Right lobe of liver (tissue), 6 donors: ENCODE measurements at regions not wholly inside any gene's neighbourhood (a gene's known extent, or its start where the extent isn't known, plus 50 kb on each side); places are given as distances from the start of the nearest gene placed in this dataset.

Source experiments
- ATAC-seq, 4 donors: fragments of 200-7000 bp; cut with Tn5 transposase; one replicate each; pipeline ENCODE4 v1.9.1; 2020; ENCODE audit warnings: mild to moderate bottlenecking in 4 of 4, moderate library complexity in 4 of 4
- DNase-seq, 3 donors: peaks; one replicate each; pipeline ENCODE4 v3.0.0-alpha.2; 2020
- H3K27ac ChIP-seq, 3 donors: fragments of 200-600 bp; one replicate each; pipeline ENCODE4 v1.8.0; 2022
- H3K27me3 ChIP-seq, 2 donors: fragments of 200-600 bp; one replicate each; pipeline ENCODE4 v1.8.0; 2022
- H3K36me3 ChIP-seq, 4 donors: fragments of 200-600 bp; sonication (generic) in 1 of 4; one replicate each; pipeline versions ENCODE4 v1.5.1 to v1.8.0; 2017 to 2022; ENCODE audit warnings: control low read depth in 1 of 4
- H3K4me1 ChIP-seq, 4 donors: fragments of 200-600 bp; sonication (generic) in 1 of 4; one replicate each; pipeline versions ENCODE4 v1.5.1 to v1.8.0; 2017 to 2022; ENCODE audit warnings: control low read depth in 1 of 4
- H3K4me3 ChIP-seq, 3 donors: fragments of 200-600 bp; one replicate each; pipeline ENCODE4 v1.8.0; 2022
- H3K9me3 ChIP-seq, 4 donors: fragments of 200-600 bp; sonication (generic) in 1 of 4; one replicate each; pipeline versions ENCODE4 v1.5.1 to v1.8.0; 2017 to 2022; ENCODE audit warnings: control low read depth in 1 of 4
- POLR2A ChIP-seq: fragments of 450-650 bp; IDR thresholded peaks from one replicate; pipeline ENCODE4 v1.6.1; 2017; ENCODE audit warnings: antibody characterized with exemption, mild to moderate bottlenecking
- WGBS: methylation state at CpG from one replicate; pipeline ENCODE4 v1.1.6; 2018; ENCODE audit warnings: low coverage, low lambda C conversion rate; ENCODE audit not compliant: insufficient coverage; ENCODE audit errors: missing lambda C conversion rate; 5-methylcytosine and 5-hydroxymethylcytosine counted together
- intact Hi-C, 2 donors: fragments of 100-400 bp; cut with DNase I; formaldehyde crosslinking; loops; one replicate each; pipeline versions ENCODE4 v1.11.2 to v1.14.1; 2022
- TF ChIP-seq, protein P1 (sequence below), 4 donors: fragments of 200-600 bp in 3 of 4; fragments of 450-650 bp in 1 of 4; IDR thresholded peaks; one replicate each; pipeline versions ENCODE4 v1.5.1 to v1.8.0; 2016 to 2022; ENCODE audit warnings: antibody characterized with exemption in 4 of 4, mild to moderate bottlenecking in 2 of 4
- donor health status: DM: no; HTN: yes; CAD: no.
- donor health status: DM: no; HTN: no; CAD: no.
- donor health status: DM: no; HTN: no; CAD: no.
- donor health status: DM: no; HTN: yes; CAD: no.
- donor health status: DM: no; HTN: yes; CAD: no.

DNA sequence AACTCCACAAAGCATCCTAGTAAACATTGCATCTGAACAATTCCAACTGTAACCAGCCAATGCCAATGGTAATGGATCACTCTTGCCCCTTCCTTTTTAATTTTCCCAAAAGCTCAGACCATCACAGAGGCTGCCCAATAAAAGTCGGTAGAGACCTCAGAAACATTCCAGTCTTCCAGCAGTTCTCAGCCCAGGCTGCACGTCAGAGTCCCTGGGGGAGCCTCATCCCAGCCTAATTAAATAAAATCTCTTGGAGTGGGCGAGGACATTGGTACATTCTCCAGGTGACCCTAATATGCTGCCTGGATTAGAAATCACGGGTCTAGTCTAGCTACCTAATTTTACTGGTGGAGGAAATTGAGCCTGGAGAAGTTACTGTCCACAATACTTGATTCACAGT is 117.1 kb upstream of the MYOCD start:
- H3K9me3 ChIP-seq: no peaks in the 10 kb centered on the region
- H3K4me3 ChIP-seq: no peak overlapping the region
- no peak overlapping the region for H3K27ac ChIP-seq
- no peaks in the 10 kb centered on the region for H3K4me1 ChIP-seq
- no peaks in the 10 kb centered on the region for H3K36me3 ChIP-seq
- ATAC-seq (no peak), DNase-seq (no peak)
- intact Hi-C loops: no loop called here
- no peaks in the 10 kb centered on the region for H3K27me3 ChIP-seq
- TF ChIP-seq, protein P1, sequence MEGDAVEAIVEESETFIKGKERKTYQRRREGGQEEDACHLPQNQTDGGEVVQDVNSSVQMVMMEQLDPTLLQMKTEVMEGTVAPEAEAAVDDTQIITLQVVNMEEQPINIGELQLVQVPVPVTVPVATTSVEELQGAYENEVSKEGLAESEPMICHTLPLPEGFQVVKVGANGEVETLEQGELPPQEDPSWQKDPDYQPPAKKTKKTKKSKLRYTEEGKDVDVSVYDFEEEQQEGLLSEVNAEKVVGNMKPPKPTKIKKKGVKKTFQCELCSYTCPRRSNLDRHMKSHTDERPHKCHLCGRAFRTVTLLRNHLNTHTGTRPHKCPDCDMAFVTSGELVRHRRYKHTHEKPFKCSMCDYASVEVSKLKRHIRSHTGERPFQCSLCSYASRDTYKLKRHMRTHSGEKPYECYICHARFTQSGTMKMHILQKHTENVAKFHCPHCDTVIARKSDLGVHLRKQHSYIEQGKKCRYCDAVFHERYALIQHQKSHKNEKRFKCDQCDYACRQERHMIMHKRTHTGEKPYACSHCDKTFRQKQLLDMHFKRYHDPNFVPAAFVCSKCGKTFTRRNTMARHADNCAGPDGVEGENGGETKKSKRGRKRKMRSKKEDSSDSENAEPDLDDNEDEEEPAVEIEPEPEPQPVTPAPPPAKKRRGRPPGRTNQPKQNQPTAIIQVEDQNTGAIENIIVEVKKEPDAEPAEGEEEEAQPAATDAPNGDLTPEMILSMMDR (IDR thresholded peaks at IDR 0.05): no peak
- TF ChIP-seq POLR2A: no peak
- 77% methylated on average over 4 of the region's 4 CpGs for WGBS

DNA sequence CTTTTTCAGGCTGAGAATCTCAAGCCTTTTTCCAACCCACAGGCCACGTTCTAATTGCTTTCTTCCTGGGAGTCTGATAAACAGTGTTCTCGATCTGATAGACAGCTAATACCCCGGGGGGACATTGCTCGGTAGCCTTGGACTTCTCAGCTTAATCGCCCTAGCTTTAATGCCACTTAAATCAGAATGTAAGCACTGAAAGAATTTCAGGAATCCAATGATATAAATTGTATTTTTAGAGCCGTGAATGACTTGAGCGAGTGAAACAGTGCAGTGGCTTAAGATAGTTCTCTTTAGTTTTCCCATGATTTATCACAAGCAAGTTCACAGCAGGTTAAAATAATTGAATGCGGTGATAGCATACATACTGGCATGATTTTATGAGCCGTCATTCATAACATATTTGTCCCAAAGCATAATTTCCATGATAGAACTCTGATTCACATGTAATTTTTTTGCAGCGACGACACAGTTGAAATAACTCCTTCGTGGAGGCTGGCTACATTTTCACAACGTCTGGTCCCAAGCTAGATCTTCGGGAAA is 116.1 kb upstream of the MYOCD start:
- Histone ChIP-seq H3K27me3 (no peaks in the 10 kb centered on the region), H3K4me1 (no peaks in the 10 kb centered on the region), H3K36me3 (no peaks in the 10 kb centered on the region), H3K4me3 (no peak overlapping the region), H3K27ac (no peak overlapping the region), H3K9me3 (no peaks in the 10 kb centered on the region)
- WGBS: 37% methylated on average over 14 of the region's 14 CpGs
- intact Hi-C loops: no loop called here
- ATAC-seq (no peak), DNase-seq (no peak)
- TF ChIP-seq, protein P1 (IDR thresholded peaks at IDR 0.05): no peak
- no peak for TF ChIP-seq POLR2A

DNA sequence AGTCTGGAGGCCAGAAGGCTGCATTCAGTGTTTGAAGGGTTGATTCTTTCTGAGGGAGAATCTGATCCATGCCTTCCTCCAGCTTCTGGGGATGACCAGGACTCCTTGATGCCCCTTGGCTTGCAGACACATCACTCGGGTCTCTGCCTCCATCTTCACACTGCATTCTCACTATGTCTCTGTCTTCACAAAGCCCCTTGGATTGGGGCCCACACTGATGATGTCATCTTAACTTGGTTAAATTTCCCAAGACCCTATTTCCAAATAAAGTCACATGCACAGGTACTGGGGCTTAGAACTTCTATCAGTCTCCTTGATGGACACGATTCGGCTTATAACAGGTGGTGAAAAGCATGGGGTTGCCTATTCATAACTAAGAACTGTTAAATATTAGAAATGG is 112.1 kb upstream of the MYOCD start:
- Histone ChIP-seq H3K4me3 (no peak overlapping the region), H3K27ac (no peak overlapping the region), H3K27me3 (no peaks in the 10 kb centered on the region), H3K36me3 (no peaks in the 10 kb centered on the region), H3K9me3 (no peaks in the 10 kb centered on the region), H3K4me1 (no peaks in the 10 kb centered on the region)
- TF ChIP-seq POLR2A: no peak
- TF ChIP-seq, protein P1 (IDR thresholded peaks at IDR 0.05): no peak
- no peak for DNase-seq
- intact Hi-C loops: no loop called here
- no peak for ATAC-seq
- 31% methylated on average over 3 of the region's 3 CpGs for WGBS

DNA sequence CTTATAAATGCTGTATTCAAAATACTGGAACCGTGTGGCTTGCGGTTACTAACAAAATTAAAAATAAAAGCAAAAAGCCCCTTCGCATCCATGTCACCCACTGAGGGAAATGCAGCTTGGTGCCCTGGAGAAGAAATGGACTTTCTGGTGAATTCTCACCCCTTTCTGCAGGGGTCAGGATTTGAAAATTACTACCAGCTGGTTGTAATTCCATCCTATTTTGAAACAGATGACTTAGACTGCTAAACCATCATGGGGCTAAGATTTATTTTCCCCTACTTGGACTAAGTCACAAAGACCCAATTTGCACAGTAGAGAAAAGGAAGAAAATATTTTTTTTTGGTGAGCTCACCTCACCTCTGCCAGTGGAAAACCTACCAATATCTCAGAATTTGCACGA is 111.4 kb upstream of the MYOCD start:
- no peaks in the 10 kb centered on the region for H3K36me3 ChIP-seq
- no peak overlapping the region for H3K27ac ChIP-seq
- DNase-seq: no peak
- no peak overlapping the region for H3K4me3 ChIP-seq
- ATAC-seq: no peak
- no peaks in the 10 kb centered on the region for H3K27me3 ChIP-seq
- no peaks in the 10 kb centered on the region for H3K4me1 ChIP-seq
- 66% methylated on average over 4 of the region's 4 CpGs for WGBS
- no peak for TF ChIP-seq POLR2A
- TF ChIP-seq, protein P1 (IDR thresholded peaks at IDR 0.05): no peak
- H3K9me3 ChIP-seq: no peaks in the 10 kb centered on the region
- intact Hi-C loops: no loop called here

DNA sequence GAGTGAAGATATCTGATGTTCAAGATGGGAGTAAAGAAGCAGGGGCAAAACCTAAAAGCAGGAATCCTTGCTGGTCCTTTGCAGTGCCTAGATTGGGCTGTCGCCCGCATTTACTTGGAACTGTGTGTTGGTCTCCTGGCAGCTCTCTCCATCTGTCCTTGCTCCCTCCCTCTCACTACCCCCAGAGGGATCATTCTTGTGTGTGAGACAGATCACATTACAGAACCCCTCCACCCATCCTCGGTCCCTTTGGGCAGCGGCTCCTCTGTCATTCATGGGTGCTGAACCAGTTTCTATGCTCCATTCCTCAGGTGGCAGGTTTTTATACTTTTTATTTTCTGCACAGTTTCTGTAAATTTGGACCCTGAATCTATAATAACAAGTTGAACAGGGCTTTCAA is 99.4 kb upstream of the MYOCD start:
- ATAC-seq (no peak), DNase-seq (no peak)
- WGBS: 19% methylated on average over 2 of the region's 4 CpGs
- Histone ChIP-seq H3K9me3 (peaks cover 0 to 3% (median 0%) of the 10 kb centered on the region in 4 donors), H3K4me3 (no peak overlapping the region), H3K27ac (no peak overlapping the region), H3K36me3 (no peaks in the 10 kb centered on the region), H3K4me1 (no peaks in the 10 kb centered on the region), H3K27me3 (peaks cover 0 to 4% of the 10 kb centered on the region in 2 donors)
- intact Hi-C loops: no loop called here
- TF ChIP-seq, protein P1 (IDR thresholded peaks at IDR 0.05): no peak
- no peak for TF ChIP-seq POLR2A
